ENCODE measurements at regions not wholly inside any gene's neighbourhood (a gene's known extent, or its start where the extent isn't known, plus 50 kb on each side); places are given as distances from the start of the nearest gene placed in this dataset.

DNA sequence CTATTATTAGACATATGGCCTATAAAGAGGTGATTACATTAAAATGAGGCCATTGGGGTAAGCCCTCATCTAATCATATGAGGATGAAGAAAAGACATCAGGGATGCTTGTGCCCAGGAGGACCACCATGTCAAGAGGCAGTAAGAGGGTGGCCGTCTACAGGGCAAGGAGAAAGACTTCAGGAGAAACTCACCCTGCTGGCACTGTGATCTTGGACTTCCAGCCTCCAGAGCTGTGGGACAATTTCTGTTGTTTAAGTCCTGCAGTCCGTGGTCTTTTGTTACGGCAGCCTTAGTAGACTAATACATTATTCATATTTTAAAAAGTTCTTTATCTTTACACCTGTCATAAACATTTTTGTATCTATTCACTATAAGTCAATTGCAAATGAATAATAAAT is 290.0 kb downstream of the PRL start:
- no peak for ATAC-seq (replicated peaks in 1 of 4)
- no peaks in the 10 kb centered on the region for H3K27me3 ChIP-seq (replicated peaks in 1 of 2; ENCODE audit: control insufficient read depth in 2 of 2, extremely low read depth in 1 of 2, insufficient read depth in 2 of 2, low read length in 1 of 2)
- POLR2A ChIA-PET: interaction anchor here in 1 of 2 donors (0.6 kb wide), 1 partner anchor 1518 kb away, joined by 7 read pairs; no protein-coding TSS in a partner anchor
- H3K9me3 Mint-ChIP-seq: no peaks in the 10 kb centered on the region
- H3K4me1 ChIP-seq (ENCODE audit: control insufficient read depth in 1 of 2, extremely low read depth in 1 of 2, insufficient read depth in 2 of 2, low read length in 2 of 2): no peaks in the 10 kb centered on the region
- no peaks in the 10 kb centered on the region for H3K4me1 Mint-ChIP-seq
- CTCF ChIA-PET: no interaction called here
- no peak overlapping the region for H3K4me3 Mint-ChIP-seq
- H3K36me3 Mint-ChIP-seq: no peaks in the 10 kb centered on the region
- WGBS (ENCODE audit: insufficient coverage): 86% methylated on average over 1 of the region's 3 CpGs
- no peak overlapping the region for H3K4me3 ChIP-seq (ENCODE audit: control insufficient read depth in 1 of 2, extremely low read depth in 1 of 2, low read length in 1 of 2)
- DNase-seq: no peak
- H3K27ac Mint-ChIP-seq: no peak overlapping the region
- H3K27me3 Mint-ChIP-seq: no peaks in the 10 kb centered on the region
- no peak overlapping the region for H3K27ac ChIP-seq (ENCODE audit: low read length)
- no peaks in the 10 kb centered on the region for H3K9me3 ChIP-seq
- H3K36me3 ChIP-seq (ENCODE audit: control insufficient read depth in 2 of 2, extremely low read depth in 1 of 2, insufficient read depth in 1 of 2, low read length in 1 of 2): no peaks in the 10 kb centered on the region

DNA sequence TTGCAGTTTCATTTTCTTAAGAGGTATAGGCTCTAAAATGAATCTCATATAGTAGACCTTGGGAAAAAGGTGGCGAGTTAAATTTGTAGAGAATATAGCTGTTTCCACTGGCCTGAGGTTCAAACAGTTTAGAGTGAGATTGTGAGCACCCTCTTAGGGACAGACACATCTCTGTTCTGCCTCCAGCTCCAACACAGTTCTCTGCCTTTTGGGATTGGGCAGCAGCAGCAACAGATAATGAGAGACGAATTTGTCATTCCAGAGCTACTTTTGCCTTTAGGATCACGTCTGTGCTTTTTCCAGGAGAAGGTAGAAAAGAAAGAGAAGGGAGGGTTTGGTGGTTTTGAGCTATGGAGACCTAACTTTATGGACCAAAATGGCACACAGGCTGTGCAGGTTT is 289.4 kb downstream of the PRL start:
- H3K9me3 ChIP-seq: no peaks in the 10 kb centered on the region
- Mint-ChIP-seq H3K27ac (no peak overlapping the region), H3K4me1 (no peaks in the 10 kb centered on the region), H3K4me3 (no peak overlapping the region), H3K9me3 (no peaks in the 10 kb centered on the region), H3K36me3 (no peaks in the 10 kb centered on the region), H3K27me3 (no peaks in the 10 kb centered on the region)
- no peak overlapping the region for H3K27ac ChIP-seq (ENCODE audit: low read length)
- ATAC-seq (replicated peaks in 1 of 4): no peak
- no peaks in the 10 kb centered on the region for H3K36me3 ChIP-seq (ENCODE audit: control insufficient read depth in 2 of 2, extremely low read depth in 1 of 2, insufficient read depth in 1 of 2, low read length in 1 of 2)
- no peak overlapping the region for H3K4me3 ChIP-seq (ENCODE audit: control insufficient read depth in 1 of 2, extremely low read depth in 1 of 2, low read length in 1 of 2)
- H3K27me3 ChIP-seq (replicated peaks in 1 of 2; ENCODE audit: control insufficient read depth in 2 of 2, extremely low read depth in 1 of 2, insufficient read depth in 2 of 2, low read length in 1 of 2): no peaks in the 10 kb centered on the region
- no peak for DNase-seq
- ChIA-PET POLR2A (no interaction called here), CTCF (no interaction called here)
- H3K4me1 ChIP-seq (ENCODE audit: control insufficient read depth in 1 of 2, extremely low read depth in 1 of 2, insufficient read depth in 2 of 2, low read length in 2 of 2): no peaks in the 10 kb centered on the region
- 33% methylated on average over 1 of the region's 3 CpGs for WGBS (ENCODE audit: insufficient coverage)

DNA sequence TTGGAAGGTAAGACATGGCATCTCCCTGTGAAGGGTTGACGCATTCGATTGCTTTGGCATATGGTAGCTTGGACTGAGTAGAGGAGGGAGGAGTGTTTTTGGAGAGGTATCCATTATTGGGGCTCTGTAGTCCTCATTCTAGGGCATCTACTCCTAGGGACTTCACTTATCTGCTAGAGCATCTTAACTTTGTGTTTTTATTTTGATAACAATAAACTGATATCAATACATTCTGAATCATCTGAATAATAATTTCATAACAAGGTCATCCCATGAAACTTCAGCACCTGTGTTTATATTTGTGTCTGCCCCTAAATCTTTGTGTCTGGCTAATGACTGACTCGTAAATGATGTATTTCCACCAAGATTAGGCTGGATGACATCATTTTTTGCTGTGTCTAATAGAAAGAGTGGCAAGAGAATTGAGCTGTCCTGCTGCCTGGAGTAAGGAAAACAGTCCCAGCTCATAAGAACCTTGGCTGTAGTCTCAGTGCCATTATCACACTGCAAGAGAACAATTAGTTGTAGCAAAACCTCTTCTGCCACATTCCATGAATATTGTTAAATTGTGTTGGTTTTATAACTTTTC is 288.5 kb downstream of the PRL start:
- DNase-seq (no peak), ATAC-seq (replicated peaks in 1 of 4) (no peak)
- H3K9me3 Mint-ChIP-seq: no peaks in the 10 kb centered on the region
- Histone ChIP-seq H3K27ac (ENCODE audit: low read length) (no peak overlapping the region), H3K4me3 (ENCODE audit: control insufficient read depth in 1 of 2, extremely low read depth in 1 of 2, low read length in 1 of 2) (no peak overlapping the region), H3K36me3 (ENCODE audit: control insufficient read depth in 2 of 2, extremely low read depth in 1 of 2, insufficient read depth in 1 of 2, low read length in 1 of 2) (no peaks in the 10 kb centered on the region), H3K27me3 (replicated peaks in 1 of 2; ENCODE audit: control insufficient read depth in 2 of 2, extremely low read depth in 1 of 2, insufficient read depth in 2 of 2, low read length in 1 of 2) (no peaks in the 10 kb centered on the region), H3K4me1 (ENCODE audit: control insufficient read depth in 1 of 2, extremely low read depth in 1 of 2, insufficient read depth in 2 of 2, low read length in 2 of 2) (no peaks in the 10 kb centered on the region), H3K9me3 (no peaks in the 10 kb centered on the region)
- CTCF ChIA-PET: no interaction called here
- WGBS (ENCODE audit: insufficient coverage): 90% methylated on average over 2 of the region's 3 CpGs
- no peak overlapping the region for H3K27ac Mint-ChIP-seq
- H3K36me3 Mint-ChIP-seq: no peaks in the 10 kb centered on the region
- no peaks in the 10 kb centered on the region for H3K4me1 Mint-ChIP-seq
- no peak overlapping the region for H3K4me3 Mint-ChIP-seq
- H3K27me3 Mint-ChIP-seq: no peaks in the 10 kb centered on the region
- POLR2A ChIA-PET: no interaction called here

DNA sequence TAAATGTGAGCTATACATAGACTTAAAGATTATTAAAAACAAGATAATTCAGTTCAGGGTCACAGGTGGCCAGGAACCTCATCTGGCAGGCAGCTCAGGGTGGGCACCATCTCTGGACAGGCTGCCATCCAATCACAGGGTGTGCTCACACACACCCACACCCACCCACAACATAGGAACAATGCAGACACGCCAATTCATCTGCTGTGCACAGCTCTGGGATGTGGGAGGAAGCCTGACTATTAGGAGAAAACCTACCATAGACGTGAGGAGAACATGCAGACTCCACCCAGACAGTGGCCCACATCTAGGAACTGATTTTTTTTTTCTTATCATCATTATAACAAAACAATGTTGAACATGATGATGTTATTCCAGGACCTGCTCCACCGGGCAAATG is 286.7 kb downstream of the PRL start:
- CTCF ChIA-PET: no interaction called here
- no peak for ATAC-seq (replicated peaks in 1 of 4)

DNA sequence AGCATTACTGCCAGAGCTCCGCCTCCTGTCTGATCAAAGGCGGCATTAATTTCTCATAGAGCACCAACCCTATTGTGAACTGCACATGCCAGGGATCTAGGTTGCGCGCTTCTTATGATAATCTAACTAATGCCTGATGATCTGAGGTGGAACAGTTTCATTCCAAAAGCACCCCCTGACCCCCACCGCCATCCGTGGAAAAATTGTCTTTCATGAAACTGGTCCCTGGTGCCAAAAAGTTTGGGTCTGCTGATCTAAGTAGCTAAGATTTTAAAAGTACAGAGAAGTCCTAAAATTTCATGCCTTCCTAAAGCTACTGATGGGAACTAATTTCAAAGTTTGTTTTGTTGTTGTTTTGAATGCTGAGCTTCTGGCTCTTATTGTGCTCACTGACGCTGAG is 281.6 kb downstream of the PRL start:
- POLR2A ChIA-PET: no interaction called here

More for the DNA sequence above, 286.7 kb downstream of the PRL start:
- Mint-ChIP-seq H3K4me1 (no peaks in the 10 kb centered on the region), H3K27ac (no peak overlapping the region), H3K27me3 (no peaks in the 10 kb centered on the region), H3K4me3 (no peak overlapping the region), H3K9me3 (peaks cover 0 to 4% (median 0%) of the 10 kb centered on the region in 3 donors), H3K36me3 (no peaks in the 10 kb centered on the region)
- POLR2A ChIA-PET: no interaction called here
- whole genome bisulfite sequencing (ENCODE audit: insufficient coverage): no CpG with 5 or more reads among the region's 3 CpGs
- H3K27ac ChIP-seq (ENCODE audit: low read length): no peak overlapping the region
- no peaks in the 10 kb centered on the region for H3K9me3 ChIP-seq
- no peak overlapping the region for H3K4me3 ChIP-seq (ENCODE audit: control insufficient read depth in 1 of 2, extremely low read depth in 1 of 2, low read length in 1 of 2)
- H3K36me3 ChIP-seq (ENCODE audit: control insufficient read depth in 2 of 2, extremely low read depth in 1 of 2, insufficient read depth in 1 of 2, low read length in 1 of 2): no peaks in the 10 kb centered on the region
- H3K27me3 ChIP-seq (replicated peaks in 1 of 2; ENCODE audit: control insufficient read depth in 2 of 2, extremely low read depth in 1 of 2, insufficient read depth in 2 of 2, low read length in 1 of 2): no peaks in the 10 kb centered on the region
- no peaks in the 10 kb centered on the region for H3K4me1 ChIP-seq (ENCODE audit: control insufficient read depth in 1 of 2, extremely low read depth in 1 of 2, insufficient read depth in 2 of 2, low read length in 2 of 2)
- no peak for DNase-seq

DNA sequence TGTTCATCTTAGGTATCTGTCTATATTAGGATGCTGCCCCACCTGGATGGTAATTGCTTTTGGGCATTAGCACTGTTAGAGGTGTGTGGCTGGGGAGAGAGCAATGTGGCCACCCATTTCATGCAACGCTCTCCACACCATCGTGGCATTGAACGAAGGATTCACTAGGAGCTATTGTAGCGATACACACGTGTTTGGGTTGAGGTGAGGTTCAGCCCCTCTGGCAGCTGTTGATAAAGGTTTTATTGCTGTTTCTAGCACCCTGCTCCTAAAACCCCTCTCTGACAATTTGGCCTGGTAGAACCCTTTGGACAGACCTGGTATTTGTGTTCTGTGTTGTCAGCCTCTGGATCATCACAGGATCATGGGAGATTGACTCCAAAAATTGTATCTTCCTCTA is 280.9 kb downstream of the PRL start:
- Histone ChIP-seq H3K27me3 (replicated peaks in 1 of 2; ENCODE audit: control insufficient read depth in 2 of 2, extremely low read depth in 1 of 2, insufficient read depth in 2 of 2, low read length in 1 of 2) (no peaks in the 10 kb centered on the region), H3K27ac (ENCODE audit: low read length) (no peak overlapping the region), H3K9me3 (no peaks in the 10 kb centered on the region), H3K4me3 (ENCODE audit: control insufficient read depth in 1 of 2, extremely low read depth in 1 of 2, low read length in 1 of 2) (no peak overlapping the region), H3K4me1 (ENCODE audit: control insufficient read depth in 1 of 2, extremely low read depth in 1 of 2, insufficient read depth in 2 of 2, low read length in 2 of 2) (peaks cover 0 to 9% of the 10 kb centered on the region in 2 experiments), H3K36me3 (ENCODE audit: control insufficient read depth in 2 of 2, extremely low read depth in 1 of 2, insufficient read depth in 1 of 2, low read length in 1 of 2) (no peaks in the 10 kb centered on the region)
- H3K9me3 Mint-ChIP-seq: peaks cover 0 to 4% (median 0%) of the 10 kb centered on the region in 3 donors
- no peaks in the 10 kb centered on the region for H3K4me1 Mint-ChIP-seq
- H3K27ac Mint-ChIP-seq: no peak overlapping the region
- ChIA-PET POLR2A (no interaction called here), CTCF (no interaction called here)
- H3K36me3 Mint-ChIP-seq: no peaks in the 10 kb centered on the region
- no peaks in the 10 kb centered on the region for H3K27me3 Mint-ChIP-seq
- ATAC-seq (replicated peaks in 1 of 4) (no peak), DNase-seq (no peak)
- 93% methylated on average over 5 of the region's 5 CpGs for WGBS (ENCODE audit: insufficient coverage)
- no peak overlapping the region for H3K4me3 Mint-ChIP-seq

More for the DNA sequence above, 281.6 kb downstream of the PRL start:
- Histone ChIP-seq H3K9me3 (no peaks in the 10 kb centered on the region), H3K4me3 (ENCODE audit: control insufficient read depth in 1 of 2, extremely low read depth in 1 of 2, low read length in 1 of 2) (no peak overlapping the region), H3K4me1 (ENCODE audit: control insufficient read depth in 1 of 2, extremely low read depth in 1 of 2, insufficient read depth in 2 of 2, low read length in 2 of 2) (peaks cover 0 to 3% of the 10 kb centered on the region in 2 experiments), H3K27ac (ENCODE audit: low read length) (no peak overlapping the region), H3K27me3 (replicated peaks in 1 of 2; ENCODE audit: control insufficient read depth in 2 of 2, extremely low read depth in 1 of 2, insufficient read depth in 2 of 2, low read length in 1 of 2) (no peaks in the 10 kb centered on the region), H3K36me3 (ENCODE audit: control insufficient read depth in 2 of 2, extremely low read depth in 1 of 2, insufficient read depth in 1 of 2, low read length in 1 of 2) (no peaks in the 10 kb centered on the region)
- Mint-ChIP-seq H3K36me3 (no peaks in the 10 kb centered on the region), H3K9me3 (peaks cover 0 to 4% (median 0%) of the 10 kb centered on the region in 3 donors), H3K27me3 (no peaks in the 10 kb centered on the region), H3K27ac (no peak overlapping the region), H3K4me1 (no peaks in the 10 kb centered on the region), H3K4me3 (no peak overlapping the region)
- CTCF ChIA-PET: no interaction called here
- DNase-seq (no peak), ATAC-seq (replicated peaks in 1 of 4) (no peak)
- 83% methylated on average over 1 of the region's 7 CpGs for WGBS (ENCODE audit: insufficient coverage)

DNA sequence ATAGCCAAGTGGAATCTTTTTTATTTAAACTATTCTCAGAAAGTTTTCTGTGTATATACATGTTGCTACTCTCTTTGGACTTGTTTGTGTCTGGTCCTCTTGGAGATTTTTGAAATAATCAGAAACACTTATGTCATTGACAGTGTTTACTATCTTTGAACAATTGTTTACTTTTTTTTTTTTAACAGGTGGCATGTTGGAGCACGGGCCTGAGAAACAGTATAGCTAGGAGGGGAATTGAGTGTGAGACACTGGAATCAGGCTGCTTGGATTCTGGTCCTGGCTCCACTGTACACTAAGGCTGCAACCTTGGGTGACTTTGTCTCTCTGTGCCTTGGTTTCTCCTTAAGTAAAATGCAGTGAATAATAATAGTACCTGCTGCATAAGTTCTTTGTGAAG is 279.6 kb downstream of the PRL start:
- no peaks in the 10 kb centered on the region for H3K36me3 ChIP-seq (ENCODE audit: control insufficient read depth in 2 of 2, extremely low read depth in 1 of 2, insufficient read depth in 1 of 2, low read length in 1 of 2)
- no peak overlapping the region for H3K4me3 Mint-ChIP-seq
- CTCF ChIA-PET: no interaction called here

More for the DNA sequence above, 279.6 kb downstream of the PRL start:
- Mint-ChIP-seq H3K36me3 (no peaks in the 10 kb centered on the region), H3K4me1 (no peaks in the 10 kb centered on the region), H3K27me3 (no peaks in the 10 kb centered on the region), H3K9me3 (peaks cover 3 to 8% (median 4%) of the 10 kb centered on the region in 3 donors), H3K27ac (no peak overlapping the region)
- Histone ChIP-seq H3K4me1 (ENCODE audit: control insufficient read depth in 1 of 2, extremely low read depth in 1 of 2, insufficient read depth in 2 of 2, low read length in 2 of 2) (peaks cover 0 to 9% of the 10 kb centered on the region in 2 experiments), H3K27ac (ENCODE audit: low read length) (no peak overlapping the region), H3K4me3 (ENCODE audit: control insufficient read depth in 1 of 2, extremely low read depth in 1 of 2, low read length in 1 of 2) (no peak overlapping the region), H3K9me3 (no peaks in the 10 kb centered on the region), H3K27me3 (replicated peaks in 1 of 2; ENCODE audit: control insufficient read depth in 2 of 2, extremely low read depth in 1 of 2, insufficient read depth in 2 of 2, low read length in 1 of 2) (no peaks in the 10 kb centered on the region)
- POLR2A ChIA-PET: no interaction called here
- ATAC-seq (replicated peaks in 1 of 4): no peak
- no peak for DNase-seq
- WGBS (ENCODE audit: insufficient coverage): 67% methylated on average over 1 of the region's 1 CpG

Data from T-cell (primary cell).